Right lobe of liver (tissue), 4 donors: ENCODE measurements at regions not wholly inside any gene's neighbourhood (a gene's known extent, or its start where the extent isn't known, plus 50 kb on each side); places are given as distances from the start of the nearest gene placed in this dataset.

ENCODE experiments used
- POLR2A ChIP-seq: fragments of 450-650 bp; IDR thresholded peaks from one replicate; pipeline ENCODE4 v1.6.1; 2017; ENCODE audit warnings: antibody characterized with exemption, mild to moderate bottlenecking
- TF ChIP-seq, protein P1 (sequence below), 4 donors: fragments of 200-600 bp in 3 of 4; fragments of 450-650 bp in 1 of 4; IDR thresholded peaks; one replicate each; pipeline versions ENCODE4 v1.5.1 to v1.8.0; 2016 to 2022; ENCODE audit warnings: antibody characterized with exemption in 4 of 4, mild to moderate bottlenecking in 2 of 4
- donor health status: DM: no; HTN: no; CAD: no.
- donor health status: DM: no; HTN: no; CAD: no.
- donor health status: DM: no; HTN: yes; CAD: no.

DNA sequence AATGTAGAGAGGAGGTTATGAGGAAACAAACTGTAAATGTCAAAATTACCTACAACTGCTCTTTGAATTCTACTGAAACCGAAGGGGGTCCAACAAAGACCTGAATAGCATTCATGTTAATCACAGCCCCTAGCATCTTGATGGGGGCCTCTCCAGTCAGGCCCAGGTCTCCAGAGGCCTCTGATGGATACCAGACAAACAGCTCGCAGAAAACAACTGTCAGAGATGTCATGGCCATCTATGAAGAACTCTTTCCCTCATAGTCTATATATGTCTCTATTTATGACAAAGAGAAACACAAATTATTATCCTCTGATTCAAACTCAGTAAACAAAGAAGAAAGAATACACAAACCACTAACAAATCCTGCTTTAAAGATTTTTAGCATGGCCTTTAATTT is 432.6 kb downstream of the CAAP1 start:
- TF ChIP-seq, protein P1, sequence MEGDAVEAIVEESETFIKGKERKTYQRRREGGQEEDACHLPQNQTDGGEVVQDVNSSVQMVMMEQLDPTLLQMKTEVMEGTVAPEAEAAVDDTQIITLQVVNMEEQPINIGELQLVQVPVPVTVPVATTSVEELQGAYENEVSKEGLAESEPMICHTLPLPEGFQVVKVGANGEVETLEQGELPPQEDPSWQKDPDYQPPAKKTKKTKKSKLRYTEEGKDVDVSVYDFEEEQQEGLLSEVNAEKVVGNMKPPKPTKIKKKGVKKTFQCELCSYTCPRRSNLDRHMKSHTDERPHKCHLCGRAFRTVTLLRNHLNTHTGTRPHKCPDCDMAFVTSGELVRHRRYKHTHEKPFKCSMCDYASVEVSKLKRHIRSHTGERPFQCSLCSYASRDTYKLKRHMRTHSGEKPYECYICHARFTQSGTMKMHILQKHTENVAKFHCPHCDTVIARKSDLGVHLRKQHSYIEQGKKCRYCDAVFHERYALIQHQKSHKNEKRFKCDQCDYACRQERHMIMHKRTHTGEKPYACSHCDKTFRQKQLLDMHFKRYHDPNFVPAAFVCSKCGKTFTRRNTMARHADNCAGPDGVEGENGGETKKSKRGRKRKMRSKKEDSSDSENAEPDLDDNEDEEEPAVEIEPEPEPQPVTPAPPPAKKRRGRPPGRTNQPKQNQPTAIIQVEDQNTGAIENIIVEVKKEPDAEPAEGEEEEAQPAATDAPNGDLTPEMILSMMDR (IDR thresholded peaks at IDR 0.05) = no peak
- TF ChIP-seq POLR2A = no peak
